H9 (cell line): ENCODE measurements at regions not wholly inside any gene's neighbourhood (a gene's known extent, or its start where the extent isn't known, plus 50 kb on each side); places are given as distances from the start of the nearest gene placed in this dataset.

Source experiments
- DNase-seq: peaks from one replicate; pipeline ENCODE4 v3.0.0-alpha.2; 2017
- H2AFZ ChIP-seq: one replicate; pipeline ENCODE4 v1.6.1; 2013; ENCODE audit warnings: mild to moderate bottlenecking, low read length, control low read depth, moderate library complexity
- H2AK5ac ChIP-seq: 2 replicates; pipeline ENCODE4 v1.6.1; 2013; ENCODE audit warnings: low read length, control low read depth, mixed read lengths; ENCODE audit not compliant: insufficient read length
- H2BK120ac ChIP-seq: one replicate; pipeline ENCODE4 v1.6.1; 2013; ENCODE audit warnings: low read depth, mild to moderate bottlenecking, low read length, control low read depth, inconsistent platforms; ENCODE audit not compliant: poor library complexity, severe bottlenecking
- H2BK12ac ChIP-seq: 2 replicates; pipeline ENCODE4 v1.6.1; 2013; ENCODE audit warnings: low read length, control low read depth, mixed read lengths, low read depth; ENCODE audit not compliant: insufficient read length
- H2BK15ac ChIP-seq: 2 replicates; pipeline ENCODE4 v1.6.1; 2013; ENCODE audit warnings: low read depth, low read length, control low read depth
- H2BK20ac ChIP-seq: one replicate; pipeline ENCODE4 v1.6.1; 2013; ENCODE audit warnings: low read depth, mild to moderate bottlenecking, low read length, control low read depth, inconsistent platforms; ENCODE audit not compliant: poor library complexity, severe bottlenecking
- H2BK5ac ChIP-seq: 2 replicates; pipeline ENCODE4 v1.6.1; 2013; ENCODE audit warnings: low read length, control low read depth, mixed read lengths; ENCODE audit not compliant: insufficient read length
- H3K14ac ChIP-seq: 2 replicates; pipeline ENCODE4 v1.6.1; 2013; ENCODE audit warnings: low read length, control low read depth; ENCODE audit not compliant: insufficient read depth
- H3K18ac ChIP-seq: 2 replicates; pipeline ENCODE4 v1.6.1; 2013; ENCODE audit warnings: low read depth, mild to moderate bottlenecking, mixed read lengths, low read length, control low read depth; ENCODE audit not compliant: insufficient read length
- H3K23ac ChIP-seq: 2 replicates; pipeline ENCODE4 v1.6.1; 2013; ENCODE audit warnings: low read length, control low read depth, mixed read lengths, low read depth; ENCODE audit not compliant: insufficient read length
- H3K23me2 ChIP-seq: 2 replicates; pipeline ENCODE4 v1.6.1; 2013; ENCODE audit warnings: low read depth, mild to moderate bottlenecking, mixed read lengths, low read length, control low read depth; ENCODE audit not compliant: insufficient read length, poor library complexity, severe bottlenecking
- H3K27ac ChIP-seq: 2 replicates; pipeline ENCODE4 v1.5.1; 2013; ENCODE audit warnings: low read length, control low read depth, mixed read lengths, low read depth; ENCODE audit not compliant: insufficient read length
- H3K27me3 ChIP-seq: 2 replicates; pipeline ENCODE4 v1.6.1; 2013; ENCODE audit warnings: low read length, control low read depth, inconsistent platforms; ENCODE audit not compliant: insufficient read depth
- H3K4ac ChIP-seq: 2 replicates; pipeline ENCODE4 v1.6.1; 2013; ENCODE audit warnings: low read depth, mild to moderate bottlenecking, control low read depth, inconsistent platforms, low read length, moderate library complexity
- H3K4me1 ChIP-seq: 2 replicates; pipeline ENCODE4 v1.6.1; 2013; ENCODE audit warnings: low read length, control low read depth, inconsistent platforms; ENCODE audit not compliant: insufficient read depth
- H3K4me2 ChIP-seq: 2 replicates; pipeline ENCODE4 v1.6.1; 2013; ENCODE audit warnings: low read length, control low read depth, mixed read lengths; ENCODE audit not compliant: insufficient read length, insufficient read depth
- H3K56ac ChIP-seq: 2 replicates; pipeline ENCODE4 v1.6.1; 2013; ENCODE audit warnings: low read depth, mild to moderate bottlenecking, mixed read lengths, low read length, control low read depth; ENCODE audit not compliant: insufficient read length
- H3K79me1 ChIP-seq: 2 replicates; pipeline ENCODE4 v1.6.1; 2013; ENCODE audit warnings: low read depth, mild to moderate bottlenecking, moderate library complexity, low read length, control low read depth, inconsistent platforms; ENCODE audit not compliant: insufficient read depth, poor library complexity, severe bottlenecking
- H3K79me2 ChIP-seq: 2 replicates; pipeline ENCODE4 v1.6.1; 2013; ENCODE audit warnings: low read length, control low read depth, inconsistent platforms; ENCODE audit not compliant: insufficient read depth
- H3K9ac ChIP-seq: 2 replicates; pipeline ENCODE4 v1.6.1; 2013; ENCODE audit warnings: low read length, control low read depth, mixed read lengths; ENCODE audit not compliant: insufficient read length; ENCODE audit errors: extremely low read depth
- H3K9me3 ChIP-seq: one replicate; pipeline ENCODE4 v1.6.1; 2013; ENCODE audit warnings: low read depth, low read length, inconsistent platforms; ENCODE audit not compliant: control insufficient read depth
- H3T11ph ChIP-seq: one replicate; pipeline ENCODE4 v1.6.1; 2013; ENCODE audit warnings: mild to moderate bottlenecking, low read length, control low read depth, inconsistent platforms
- H4K20me1 ChIP-seq: one replicate; pipeline ENCODE4 v1.6.1; 2013; ENCODE audit not compliant: control insufficient read depth, insufficient read length, insufficient read depth
- H4K5ac ChIP-seq: 2 replicates; pipeline ENCODE4 v1.6.1; 2013; ENCODE audit warnings: low read depth, mild to moderate bottlenecking, mixed read lengths, low read length, control low read depth; ENCODE audit not compliant: insufficient read length
- H4K8ac ChIP-seq: replicated peaks from 2 replicates; pipeline ENCODE4 v1.6.1; 2013; ENCODE audit warnings: low read length, control low read depth, mixed read lengths, low read depth; ENCODE audit not compliant: insufficient read length
- H4K91ac ChIP-seq: 2 replicates; pipeline ENCODE4 v1.6.1; 2013; ENCODE audit warnings: low read depth, mild to moderate bottlenecking, moderate library complexity, mixed read lengths, low read length, control low read depth; ENCODE audit not compliant: insufficient read length
- H3K27ac Mint-ChIP-seq, 3 experiments: 2 replicates in 2 of 3; 3 replicates in 1 of 3; pipeline ENCODE4 v1.8.0; 2020 to 2021; ENCODE audit warnings: mixed read lengths in 3 of 3, mild to moderate bottlenecking in 1 of 3, moderate library complexity in 1 of 3
- H3K27me3 Mint-ChIP-seq: 2 replicates; pipeline ENCODE4 v1.8.0; 2021; ENCODE audit warnings: low read depth, mild to moderate bottlenecking, moderate library complexity, mixed read lengths
- H3K36me3 Mint-ChIP-seq, 3 experiments: 2 replicates in 2 of 3; 3 replicates in 1 of 3; pipeline ENCODE4 v1.8.0; 2020 to 2021; ENCODE audit warnings: low read depth in 3 of 3, mixed read lengths in 3 of 3; ENCODE audit not compliant: insufficient read depth in 1 of 3
- H3K4me1 Mint-ChIP-seq, 2 experiments: 2 replicates each; pipeline ENCODE4 v1.8.0; 2020; ENCODE audit warnings: mixed read lengths in 2 of 2
- H3K4me3 Mint-ChIP-seq, 2 experiments: 2 replicates in 1 of 2; 3 replicates in 1 of 2; pipeline ENCODE4 v1.8.0; 2020 to 2021; ENCODE audit warnings: mild to moderate bottlenecking in 2 of 2, mixed read lengths in 2 of 2, moderate library complexity in 1 of 2
- H3K9me3 Mint-ChIP-seq, 2 experiments: 2 replicates in 1 of 2; 3 replicates in 1 of 2; pipeline ENCODE4 v1.8.0; 2020; ENCODE audit warnings: mild to moderate bottlenecking in 2 of 2, mixed read lengths in 2 of 2, moderate library complexity in 1 of 2
- CTCF ChIP-seq: fragments of 200-600 bp; sonication (generic); conservative IDR thresholded peaks from 3 replicates; pipeline ENCODE4 v1.8.0; 2021; ENCODE audit warnings: antibody characterized with exemption, mild to moderate bottlenecking
- WGBS: extraction: QIAGEN DNeasy Blood & Tissue Kit; methylation state at CpG from one replicate; pipeline ENCODE4 v1.1.7; 2013; ENCODE audit warnings: missing lambda C conversion rate, low lambda C conversion rate, mixed read lengths; ENCODE audit not compliant: insufficient read length; ENCODE audit errors: extremely low coverage; 5-methylcytosine and 5-hydroxymethylcytosine counted together

DNA sequence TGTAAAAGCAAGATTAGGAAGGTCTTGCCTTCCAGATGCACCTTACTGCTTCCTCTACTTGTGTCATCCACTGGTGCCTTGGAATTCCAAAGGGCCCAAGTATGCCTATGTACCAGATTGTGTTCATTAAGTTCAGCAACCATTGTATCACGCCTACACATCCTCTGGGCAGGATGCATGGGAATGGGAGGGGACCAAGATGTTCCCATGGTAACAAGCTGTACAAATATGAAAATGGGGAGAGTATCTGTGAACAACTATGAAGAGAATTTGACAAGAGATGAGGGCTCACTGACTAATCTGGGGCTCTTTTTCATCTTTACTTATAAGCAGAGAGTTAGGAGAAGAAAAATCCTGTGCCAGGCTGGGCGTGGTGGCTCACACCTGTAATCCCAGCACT is 137.8 kb upstream of the MAP1B start:
- H3K27ac Mint-ChIP-seq = no peak overlapping the region

More for the DNA sequence above, 137.8 kb upstream of the MAP1B start:
- WGBS = no CpG with 5 or more reads among the region's 2 CpGs
- H3K23me2 ChIP-seq = no peaks in the 10 kb centered on the region
- H3K4ac ChIP-seq = no peak overlapping the region
- H3K4me3 Mint-ChIP-seq = no peak overlapping the region
- H3K79me1 ChIP-seq = no peaks in the 10 kb centered on the region
- H2BK15ac ChIP-seq = no peak overlapping the region
- H3K36me3 Mint-ChIP-seq = no peaks in the 10 kb centered on the region
- no peak overlapping the region for H2BK120ac ChIP-seq
- H2AFZ ChIP-seq = no peak overlapping the region
- no peaks in the 10 kb centered on the region for H3K27me3 ChIP-seq
- H3K14ac ChIP-seq = no peak overlapping the region
- no peak overlapping the region for H3K27ac ChIP-seq
- no peak overlapping the region for H4K5ac ChIP-seq
- no peak overlapping the region for H3T11ph ChIP-seq
- no peak overlapping the region for H3K9ac ChIP-seq
- no peak overlapping the region for H4K8ac ChIP-seq
- no peaks in the 10 kb centered on the region for H3K27me3 Mint-ChIP-seq
- H3K4me1 Mint-ChIP-seq = peaks cover 3% of the 10 kb centered on the region in 2 experiments; a peak in 3 of 4 replicates
- H3K79me2 ChIP-seq = no peaks in the 10 kb centered on the region
- no peak overlapping the region for H2BK12ac ChIP-seq
- no peaks in the 10 kb centered on the region; a peak in 1 of 5 replicates for H3K9me3 Mint-ChIP-seq
- H4K91ac ChIP-seq = no peak overlapping the region
- no peak overlapping the region for H2BK20ac ChIP-seq
- H3K9me3 ChIP-seq = no peaks in the 10 kb centered on the region
- H3K18ac ChIP-seq = no peak overlapping the region
- TF ChIP-seq CTCF = no peak
- no peak overlapping the region for H2BK5ac ChIP-seq
- H2AK5ac ChIP-seq = no peak overlapping the region
- H3K23ac ChIP-seq = no peak overlapping the region
- H3K56ac ChIP-seq = no peak overlapping the region
- no peak overlapping the region for H3K4me2 ChIP-seq
- DNase-seq = no peak
- no peaks in the 10 kb centered on the region for H4K20me1 ChIP-seq
- no peaks in the 10 kb centered on the region for H3K4me1 ChIP-seq
